ENCODE measurements at regions not wholly inside any gene's neighbourhood (a gene's known extent, or its start where the extent isn't known, plus 50 kb on each side); places are given as distances from the start of the nearest gene placed in this dataset.

- TF ChIP-seq ZFX (IDR thresholded peaks at IDR 0.05), result no peak
- TF ChIP-seq, protein P1, sequence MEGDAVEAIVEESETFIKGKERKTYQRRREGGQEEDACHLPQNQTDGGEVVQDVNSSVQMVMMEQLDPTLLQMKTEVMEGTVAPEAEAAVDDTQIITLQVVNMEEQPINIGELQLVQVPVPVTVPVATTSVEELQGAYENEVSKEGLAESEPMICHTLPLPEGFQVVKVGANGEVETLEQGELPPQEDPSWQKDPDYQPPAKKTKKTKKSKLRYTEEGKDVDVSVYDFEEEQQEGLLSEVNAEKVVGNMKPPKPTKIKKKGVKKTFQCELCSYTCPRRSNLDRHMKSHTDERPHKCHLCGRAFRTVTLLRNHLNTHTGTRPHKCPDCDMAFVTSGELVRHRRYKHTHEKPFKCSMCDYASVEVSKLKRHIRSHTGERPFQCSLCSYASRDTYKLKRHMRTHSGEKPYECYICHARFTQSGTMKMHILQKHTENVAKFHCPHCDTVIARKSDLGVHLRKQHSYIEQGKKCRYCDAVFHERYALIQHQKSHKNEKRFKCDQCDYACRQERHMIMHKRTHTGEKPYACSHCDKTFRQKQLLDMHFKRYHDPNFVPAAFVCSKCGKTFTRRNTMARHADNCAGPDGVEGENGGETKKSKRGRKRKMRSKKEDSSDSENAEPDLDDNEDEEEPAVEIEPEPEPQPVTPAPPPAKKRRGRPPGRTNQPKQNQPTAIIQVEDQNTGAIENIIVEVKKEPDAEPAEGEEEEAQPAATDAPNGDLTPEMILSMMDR (conservative IDR thresholded peaks at IDR 0.05), result no peak
- no peak overlapping the region for H3K27ac ChIP-seq
Measured at GRCh38 chr14:42909659-42910058, 1303.0 kb downstream of the LRFN5 start.

- TF ChIP-seq, protein P1 (conservative IDR thresholded peaks at IDR 0.05), result no peak
- H3K27ac ChIP-seq, result no peak overlapping the region
Measured at GRCh38 chr14:42893183-42893582, 1286.5 kb downstream of the LRFN5 start.

DNA sequence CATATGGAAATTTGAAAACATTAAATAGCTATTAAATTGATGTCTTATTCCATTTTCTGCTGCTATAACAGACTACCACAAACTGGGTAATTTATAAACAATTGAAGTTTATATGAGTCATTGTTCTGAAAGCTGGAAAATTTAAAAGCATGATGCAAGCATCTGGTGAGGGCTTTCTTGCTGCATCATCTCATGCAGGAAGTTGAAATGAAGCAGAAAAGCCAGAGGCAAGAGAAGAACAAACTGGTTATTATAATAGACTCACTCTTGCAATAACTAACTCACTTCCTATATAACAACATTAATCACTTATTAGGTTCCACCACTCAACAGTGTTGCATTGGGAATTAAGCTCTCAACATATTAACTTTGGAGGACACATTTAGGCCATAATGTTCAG, 1277.4 kb downstream of the LRFN5 start:
- TF ChIP-seq ZFX (IDR thresholded peaks at IDR 0.05), result no peak
- TF ChIP-seq, protein P1 (conservative IDR thresholded peaks at IDR 0.05), result no peak
- H3K27ac ChIP-seq, result no peak overlapping the region

DNA sequence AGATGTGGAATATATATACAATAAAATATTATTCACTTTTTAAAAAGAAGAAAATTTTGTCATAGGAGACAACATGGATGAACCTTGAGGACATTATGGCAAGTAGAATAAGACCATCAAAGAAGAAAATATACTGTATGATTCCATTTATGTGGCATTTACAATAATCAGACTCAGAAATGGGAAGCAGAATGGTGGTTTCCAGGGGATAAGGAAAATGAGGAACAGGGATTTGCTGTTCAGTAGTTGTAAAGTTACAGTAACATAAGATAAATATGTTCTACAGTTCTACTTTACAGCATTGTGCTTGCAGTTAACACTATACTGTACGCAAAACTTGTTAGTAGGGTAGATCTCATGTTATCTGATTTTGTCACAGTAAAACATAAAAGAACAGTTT, 1271.0 kb downstream of the LRFN5 start:
- TF ChIP-seq, protein P1 (conservative IDR thresholded peaks at IDR 0.05), result no peak
- no peak for TF ChIP-seq ZFX (IDR thresholded peaks at IDR 0.05)

GRCh38 chr14:42872786-42873185, 1266.1 kb downstream of the LRFN5 start:
- no peak overlapping the region for H3K27ac ChIP-seq
- TF ChIP-seq, protein P1 (conservative IDR thresholded peaks at IDR 0.05), result no peak
- TF ChIP-seq ZFX (IDR thresholded peaks at IDR 0.05), result no peak

More for the DNA sequence above, 1271.0 kb downstream of the LRFN5 start:
- no peak overlapping the region for H3K27ac ChIP-seq

GRCh38 chr14:42869681-42870080, 1263.0 kb downstream of the LRFN5 start:
- TF ChIP-seq ZFX (IDR thresholded peaks at IDR 0.05), result no peak
- TF ChIP-seq, protein P1 (conservative IDR thresholded peaks at IDR 0.05), result no peak
- no peak overlapping the region for H3K27ac ChIP-seq

GRCh38 chr14:42862114-42862513, 1255.4 kb downstream of the LRFN5 start:
- no peak overlapping the region for H3K27ac ChIP-seq
- no peak for TF ChIP-seq ZFX (IDR thresholded peaks at IDR 0.05)
- TF ChIP-seq, protein P1 (conservative IDR thresholded peaks at IDR 0.05), result no peak
